Stromal cell of bone marrow (primary cell): ENCODE measurements at regions not wholly inside any gene's neighbourhood (a gene's known extent, or its start where the extent isn't known, plus 50 kb on each side); places are given as distances from the start of the nearest gene placed in this dataset.
"Not testable (repeated sequence)": the region's sequence is repeated elsewhere in the genome, so short reads cannot be mapped to it uniquely, and the experiment has no call there.

ENCODE experiments used
- DNase-seq: peaks from one replicate; pipeline ENCODE4 v3.0.0-alpha.2; 2012; ENCODE audit warnings: low read depth

DNA sequence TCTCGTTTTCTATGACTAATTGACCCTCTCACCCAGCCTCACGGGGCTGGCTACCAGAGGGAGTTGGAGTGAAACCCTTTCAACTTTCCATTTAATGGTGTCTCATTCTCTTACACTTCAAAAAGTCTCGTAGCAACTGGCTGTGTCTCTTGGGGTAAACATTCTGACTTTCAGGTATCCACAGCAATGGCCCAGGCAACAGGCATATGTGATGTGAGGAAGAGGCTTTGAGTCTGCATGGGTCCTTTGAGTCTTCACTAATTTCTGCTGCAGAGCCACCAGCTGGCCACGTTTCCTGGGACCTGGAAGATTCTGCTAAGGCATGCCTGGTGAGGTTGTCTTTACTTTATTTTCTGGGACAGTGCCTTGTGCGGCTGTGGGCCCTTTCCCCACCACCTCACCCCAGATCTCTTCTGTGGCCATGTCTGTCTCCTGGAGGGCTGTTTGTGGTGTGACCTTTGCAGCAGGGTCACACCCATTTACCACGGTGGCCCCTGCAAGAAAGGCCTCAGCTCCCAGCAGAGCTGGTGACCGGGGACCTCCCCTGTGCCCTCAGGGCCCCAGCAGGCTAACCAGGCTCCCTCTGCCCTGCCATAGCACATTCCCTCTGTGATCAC is 112.5 kb upstream of the FRG1 start:
- DNase-seq = no peak

DNA sequence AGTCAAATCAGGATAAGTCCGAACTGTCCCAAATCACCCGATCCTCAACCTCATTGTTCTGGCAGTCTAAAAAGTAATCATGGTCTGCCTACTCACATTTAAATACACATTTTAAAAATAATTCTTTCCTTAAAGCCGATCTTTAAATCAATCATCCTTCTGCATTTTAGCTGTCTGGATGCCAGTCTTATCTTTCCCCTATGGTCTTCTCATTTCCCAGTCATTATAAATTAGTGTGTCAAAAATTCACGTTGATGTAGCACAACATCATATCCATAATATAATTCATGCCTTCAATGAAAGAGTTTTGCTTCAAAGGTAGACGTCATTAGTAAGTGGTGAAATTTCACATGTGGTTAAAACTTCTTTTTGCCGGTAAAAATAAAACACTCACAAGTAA is 108.1 kb upstream of the FRG1 start:
- DNase-seq = no peak

GRCh38 chr4:189834616-189835015 is 106.1 kb upstream of the FRG1 start:
- DNase-seq = no peak

DNA sequence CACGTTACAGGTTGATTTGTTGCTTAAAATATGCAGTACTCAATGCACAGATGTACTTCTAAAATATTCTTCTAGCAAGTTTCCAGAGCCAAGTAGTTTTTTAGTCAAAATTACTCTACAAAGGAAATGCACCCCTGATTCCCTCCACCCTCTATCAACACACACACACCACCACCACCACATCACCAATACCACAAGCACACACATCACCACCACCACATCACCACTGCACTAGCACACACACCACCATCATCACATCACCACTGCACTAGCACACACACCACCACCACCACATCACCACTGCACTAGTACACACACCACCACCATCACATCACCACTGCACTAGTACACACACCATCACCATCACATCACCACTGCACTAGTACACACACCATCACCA is 105.2 kb upstream of the FRG1 start:
- no peak for DNase-seq

DNA sequence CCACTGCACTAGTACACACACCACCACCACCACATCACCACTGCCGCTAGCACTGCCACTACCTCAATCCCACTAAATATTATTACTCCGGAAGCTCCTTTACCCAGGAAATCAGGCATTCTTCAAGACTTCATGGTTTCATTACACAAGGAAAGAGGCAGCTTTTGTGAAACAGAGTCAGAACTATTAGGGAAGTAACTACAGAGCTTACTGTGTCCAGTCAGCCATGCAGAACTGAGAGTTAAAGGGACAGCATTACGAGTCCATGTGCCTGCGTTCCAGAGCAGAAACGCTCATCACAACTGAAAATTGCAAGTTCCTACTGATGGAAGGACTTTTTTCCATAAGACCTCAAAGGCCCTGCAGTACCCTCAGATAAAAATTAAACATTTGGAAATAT is 103.2 kb upstream of the FRG1 start:
- no peak for DNase-seq

DNA sequence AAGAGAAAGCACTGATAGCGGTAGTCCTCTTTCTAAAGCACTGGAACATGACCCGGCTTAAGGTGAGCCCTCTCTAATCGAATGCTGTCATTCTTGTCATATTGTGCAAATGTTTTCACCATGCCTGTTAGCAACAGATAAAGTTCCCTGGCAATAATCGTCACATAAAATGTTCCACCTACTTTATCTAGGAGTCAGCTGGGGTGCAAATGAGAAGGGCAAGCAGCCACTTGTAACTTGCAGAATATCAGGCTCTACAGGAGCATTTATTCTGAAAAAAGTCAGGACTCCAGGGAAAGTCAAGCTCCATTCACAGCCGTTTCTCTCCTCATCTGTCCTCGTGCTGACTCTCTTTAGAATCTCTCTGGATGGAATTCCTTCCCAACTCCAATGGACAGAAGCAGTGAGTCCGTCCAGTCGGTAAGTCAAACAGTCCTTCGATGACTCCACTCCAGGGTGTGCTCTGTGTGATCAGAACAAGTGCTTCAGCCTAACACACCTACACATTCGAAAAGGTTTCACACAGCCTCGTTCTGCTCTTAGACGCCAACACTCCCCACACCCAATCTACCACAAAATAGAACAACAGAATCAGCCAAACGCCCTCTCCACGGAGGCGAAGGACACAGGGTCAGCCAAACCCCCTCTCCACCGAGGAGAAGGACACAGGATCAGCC is 101.7 kb upstream of the FRG1 start:
- no peak for DNase-seq

DNA sequence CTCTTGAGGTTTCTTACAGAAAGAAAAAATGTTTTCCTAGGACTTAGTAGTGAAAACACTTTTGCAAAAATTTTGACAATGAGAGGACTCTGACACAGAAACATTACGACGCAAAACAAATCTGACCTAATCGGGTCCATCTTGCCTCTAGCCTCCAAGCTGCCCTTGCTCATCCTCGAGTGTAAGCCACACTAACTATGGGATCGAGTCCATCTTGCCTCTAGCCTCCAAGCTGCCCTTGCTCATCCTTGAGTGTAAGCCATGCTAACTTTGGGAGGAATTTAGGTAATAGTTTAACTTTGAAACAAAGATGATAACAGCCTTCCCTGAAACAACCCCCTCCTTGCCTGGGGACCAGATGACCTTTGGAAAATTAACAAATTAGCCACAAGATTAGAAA is 100.3 kb upstream of the FRG1 start:
- no peak for DNase-seq

DNA sequence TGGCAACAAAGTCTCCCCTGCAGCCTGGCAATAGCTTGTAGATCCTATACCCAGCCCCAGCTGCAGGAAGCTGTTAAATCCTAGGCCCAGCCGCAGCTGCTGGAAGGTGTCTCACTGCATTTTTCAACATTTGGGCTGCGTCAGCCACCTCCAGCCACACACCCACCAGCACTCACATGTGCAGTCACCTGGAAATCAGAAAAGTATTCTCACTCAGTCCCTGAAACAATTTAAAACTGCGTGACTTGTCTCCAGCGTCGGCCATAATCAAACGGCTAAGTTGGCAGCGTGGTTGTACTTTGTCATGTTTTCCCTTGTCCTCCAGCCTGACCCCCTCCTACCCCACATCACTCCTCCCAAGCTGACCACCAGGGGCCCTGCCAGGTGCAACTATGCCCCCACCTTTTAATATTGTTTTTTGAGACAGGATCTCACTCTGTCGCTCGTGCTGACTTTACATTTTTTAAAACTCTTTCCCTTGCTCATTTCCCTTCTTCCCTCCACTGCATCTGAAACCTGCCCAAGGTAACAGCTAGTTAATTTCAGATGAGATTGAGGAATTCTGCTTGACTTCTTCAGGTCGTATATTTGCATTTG is 97.2 kb upstream of the FRG1 start:
- no peak for DNase-seq

GRCh38 chr4:189845145-189845846 is 95.4 kb upstream of the FRG1 start:
- DNase-seq = peak; percentile 36

DNA sequence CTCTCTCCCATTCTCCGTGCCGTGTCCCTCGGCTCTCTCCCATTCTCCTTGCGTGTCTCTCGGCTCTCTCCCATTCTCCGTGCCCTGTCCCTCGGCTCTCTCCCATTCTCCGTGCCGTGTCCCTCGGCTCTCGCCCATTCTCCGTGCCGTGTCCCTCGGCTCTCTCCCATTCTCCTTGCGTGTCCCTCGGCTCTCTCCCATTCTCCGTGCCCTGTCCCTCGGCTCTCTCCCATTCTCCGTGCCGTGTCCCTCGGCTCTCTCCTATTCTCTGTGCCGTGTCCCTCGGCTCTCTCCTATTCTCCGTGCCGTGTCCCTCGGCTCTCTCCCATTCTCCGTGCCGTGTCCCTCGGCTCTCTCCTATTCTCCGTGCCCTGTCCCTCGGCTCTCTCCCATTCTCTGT is 94.6 kb upstream of the FRG1 start:
- not testable (repeated sequence) for DNase-seq

GRCh38 chr4:189846608-189847007 is 94.1 kb upstream of the FRG1 start:
- DNase-seq = not testable (repeated sequence)

DNA sequence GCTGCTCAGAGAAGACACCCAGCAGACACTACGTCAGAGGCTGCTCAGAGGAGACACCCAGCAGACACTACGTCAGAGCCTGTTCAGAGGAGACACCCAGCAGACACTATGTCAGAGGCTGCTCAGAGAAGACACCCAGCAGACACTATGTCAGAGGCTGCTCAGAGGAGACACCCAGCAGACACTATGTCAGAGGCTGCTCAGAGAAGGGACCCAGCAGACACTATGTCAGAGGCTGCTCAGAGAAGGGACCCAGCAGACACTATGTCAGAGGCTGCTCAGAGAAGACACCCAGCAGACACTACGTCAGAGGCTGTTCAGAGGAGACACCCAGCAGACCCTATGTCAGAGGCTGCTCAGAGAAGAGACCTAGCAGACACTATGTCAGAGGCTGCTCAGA is 92.0 kb upstream of the FRG1 start:
- not testable (repeated sequence) for DNase-seq

DNA sequence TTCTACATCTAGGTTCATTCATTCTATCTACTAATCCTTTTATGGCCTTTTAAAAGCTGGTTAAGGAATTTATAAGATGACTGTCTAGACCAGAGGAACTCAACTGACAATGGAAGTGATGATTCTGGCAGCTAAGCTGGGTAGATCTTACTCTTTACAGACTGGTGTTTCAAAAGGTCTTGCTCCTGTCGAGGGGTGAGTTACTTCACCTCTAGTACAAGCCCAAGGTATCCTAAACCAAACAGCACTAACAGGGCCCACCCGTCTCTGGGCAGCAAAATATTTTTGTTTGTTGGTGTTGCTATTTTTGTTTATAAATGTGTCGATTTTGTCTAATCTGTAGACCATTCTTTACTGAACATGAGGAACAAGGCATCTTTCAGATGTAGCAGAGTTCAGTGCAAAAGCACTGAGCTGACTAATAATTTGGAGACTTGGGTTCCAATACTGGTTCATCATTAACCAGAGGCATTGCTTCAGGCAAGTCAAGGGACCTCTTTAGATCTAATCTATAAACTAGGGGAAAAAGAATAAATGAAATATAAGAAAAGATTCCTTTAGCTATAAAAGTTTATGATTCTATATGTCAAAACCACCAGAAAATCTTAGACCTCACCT is 90.3 kb upstream of the FRG1 start:
- no peak for DNase-seq

DNA sequence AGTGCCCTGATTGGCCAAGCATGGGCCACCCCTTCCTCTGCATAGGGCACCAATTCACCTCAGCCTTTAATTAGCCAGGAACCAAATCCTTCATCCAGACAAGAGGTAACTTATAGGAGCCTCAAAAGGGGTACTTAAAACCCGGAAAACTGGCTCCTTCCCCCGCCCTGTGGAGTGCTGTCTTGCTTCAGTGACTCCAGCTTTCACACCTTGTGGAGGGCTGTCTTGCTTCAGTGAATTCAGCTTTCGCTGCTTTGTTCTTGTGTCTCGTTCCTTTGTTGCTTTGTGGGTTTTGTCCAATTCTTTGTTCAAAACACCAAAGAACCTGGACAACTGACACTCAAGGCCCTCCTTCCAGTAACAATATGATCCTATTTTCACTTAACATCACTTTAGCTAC is 82.2 kb upstream of the FRG1 start:
- no peak for DNase-seq

GRCh38 chr4:189861101-189861500 is 79.6 kb upstream of the FRG1 start:
- DNase-seq = no peak

DNA sequence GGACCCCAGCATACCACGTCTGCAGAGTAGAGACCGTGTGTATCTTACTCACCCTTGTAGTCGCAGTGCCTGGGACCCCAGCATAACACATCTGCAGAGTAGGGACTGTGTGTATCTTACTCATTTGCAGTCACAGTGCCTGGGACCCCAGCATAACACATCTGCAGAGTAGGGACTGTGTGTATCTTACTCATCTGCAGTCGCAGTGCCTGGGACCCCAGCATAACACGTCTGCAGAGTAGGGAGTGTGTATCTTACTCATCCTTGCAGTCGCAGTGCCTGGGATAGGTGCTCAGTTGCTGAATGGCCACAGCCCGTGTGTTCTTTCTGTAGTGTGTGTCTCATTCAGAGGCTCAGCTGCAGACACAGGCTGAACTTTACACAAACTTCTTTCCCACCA is 71.4 kb upstream of the FRG1 start:
- no peak for DNase-seq

- DNase-seq = no peak
Observed at GRCh38 chr4:189870511-189871234, 70.0 kb upstream of the FRG1 start.

GRCh38 chr4:189874591-189874990 is 66.1 kb upstream of the FRG1 start:
- no peak for DNase-seq

GRCh38 chr4:189881190-189881589 is 59.5 kb upstream of the FRG1 start:
- DNase-seq = not testable (repeated sequence)

DNA sequence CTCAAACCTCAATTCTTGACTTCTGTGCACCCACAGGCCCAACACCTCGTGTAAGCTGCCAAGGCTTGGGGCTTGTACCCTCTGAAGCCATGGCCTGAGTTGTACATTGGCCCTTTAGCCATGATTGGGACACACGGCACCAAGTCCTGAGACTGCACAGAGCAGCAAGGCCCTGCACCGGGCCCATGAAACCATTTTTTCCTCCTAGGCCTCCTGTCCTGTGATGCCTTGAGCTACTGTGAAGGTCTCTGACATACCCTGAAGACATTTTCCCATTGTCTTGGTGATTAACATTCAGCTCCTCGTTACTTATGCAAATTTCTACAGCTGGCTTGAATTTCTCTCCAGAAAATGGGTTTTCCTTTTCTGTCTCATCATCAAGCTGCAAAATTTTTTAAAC is 52.3 kb upstream of the FRG1 start:
- not testable (repeated sequence) for DNase-seq
